HG03066 (cell line): ENCODE measurements at regions not wholly inside any gene's neighbourhood (a gene's known extent, or its start where the extent isn't known, plus 50 kb on each side); places are given as distances from the start of the nearest gene placed in this dataset.

Experiments used
- ATAC-seq: cut with Tn5 transposase; IDR thresholded peaks from one replicate; pipeline ENCODE4 v1.9.1; 2021; ENCODE audit warnings: low read depth; ENCODE audit not compliant: unreplicated experiment

DNA sequence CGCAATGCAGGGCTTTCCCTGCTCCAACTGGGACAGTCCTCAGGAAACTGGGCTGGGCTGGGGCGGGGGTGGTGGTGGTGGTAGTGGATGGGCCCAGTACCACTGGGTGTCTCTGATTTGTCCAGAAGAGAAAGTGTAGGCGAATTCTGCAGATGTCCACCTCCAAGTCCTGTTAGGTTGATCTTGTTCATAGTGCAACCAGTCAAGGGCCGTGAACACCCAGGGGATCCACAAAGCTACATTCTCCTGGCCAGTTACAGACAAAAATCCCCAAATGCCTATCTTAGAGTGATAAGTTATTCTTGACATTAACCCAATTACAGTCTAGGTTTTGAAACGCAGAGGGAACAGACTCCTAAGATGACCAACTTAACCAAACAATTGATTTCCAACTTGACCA is 97.5 kb upstream of the SHB start:
- no peak for ATAC-seq

DNA sequence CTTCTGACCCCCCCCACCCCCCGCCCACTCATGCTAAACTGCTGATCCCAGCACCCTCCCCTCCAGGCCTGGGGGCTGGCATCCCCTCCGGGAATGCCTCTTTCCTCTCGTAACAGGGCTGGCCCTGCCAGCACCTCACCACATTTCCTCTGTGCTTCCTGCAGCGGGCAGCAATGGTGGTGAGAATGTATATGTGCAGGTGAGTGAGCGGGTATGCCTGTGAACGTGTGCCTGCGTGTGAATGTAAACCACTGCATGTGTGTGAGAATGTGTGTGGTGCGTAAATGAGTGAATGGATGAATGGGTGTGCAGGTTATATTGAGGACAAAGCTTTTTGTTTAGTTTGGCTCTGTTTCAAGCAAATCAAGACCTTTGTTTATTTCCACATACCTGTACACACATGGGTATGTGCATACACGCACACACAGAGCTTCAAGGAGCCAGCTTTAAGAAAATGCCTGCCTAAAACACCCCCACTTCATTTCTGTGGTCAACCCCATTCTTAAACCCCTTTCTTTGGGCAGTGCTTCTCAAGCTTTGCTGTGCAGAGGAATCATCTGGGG is 95.7 kb upstream of the SHB start:
- no peak for ATAC-seq

DNA sequence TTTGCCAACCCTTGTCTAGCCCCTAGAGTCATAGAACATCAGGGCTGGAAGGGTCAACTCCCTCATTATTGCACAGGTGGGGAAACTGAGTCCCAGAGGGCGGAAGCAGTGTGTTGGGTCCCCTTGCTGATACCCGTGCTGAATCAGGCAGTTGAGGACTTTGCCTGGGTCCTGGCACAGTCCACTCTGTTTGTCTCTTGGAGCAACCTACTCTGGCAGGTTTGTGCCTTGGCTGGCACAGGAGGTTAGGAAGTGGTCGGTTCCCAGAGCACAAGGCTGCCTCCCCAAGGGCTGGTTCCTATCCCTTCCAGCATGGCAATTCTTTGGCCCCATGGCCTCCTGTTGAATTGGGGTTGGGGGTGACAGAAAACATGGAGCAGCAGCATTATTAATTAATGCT is 94.5 kb upstream of the SHB start:
- ATAC-seq = no peak

DNA sequence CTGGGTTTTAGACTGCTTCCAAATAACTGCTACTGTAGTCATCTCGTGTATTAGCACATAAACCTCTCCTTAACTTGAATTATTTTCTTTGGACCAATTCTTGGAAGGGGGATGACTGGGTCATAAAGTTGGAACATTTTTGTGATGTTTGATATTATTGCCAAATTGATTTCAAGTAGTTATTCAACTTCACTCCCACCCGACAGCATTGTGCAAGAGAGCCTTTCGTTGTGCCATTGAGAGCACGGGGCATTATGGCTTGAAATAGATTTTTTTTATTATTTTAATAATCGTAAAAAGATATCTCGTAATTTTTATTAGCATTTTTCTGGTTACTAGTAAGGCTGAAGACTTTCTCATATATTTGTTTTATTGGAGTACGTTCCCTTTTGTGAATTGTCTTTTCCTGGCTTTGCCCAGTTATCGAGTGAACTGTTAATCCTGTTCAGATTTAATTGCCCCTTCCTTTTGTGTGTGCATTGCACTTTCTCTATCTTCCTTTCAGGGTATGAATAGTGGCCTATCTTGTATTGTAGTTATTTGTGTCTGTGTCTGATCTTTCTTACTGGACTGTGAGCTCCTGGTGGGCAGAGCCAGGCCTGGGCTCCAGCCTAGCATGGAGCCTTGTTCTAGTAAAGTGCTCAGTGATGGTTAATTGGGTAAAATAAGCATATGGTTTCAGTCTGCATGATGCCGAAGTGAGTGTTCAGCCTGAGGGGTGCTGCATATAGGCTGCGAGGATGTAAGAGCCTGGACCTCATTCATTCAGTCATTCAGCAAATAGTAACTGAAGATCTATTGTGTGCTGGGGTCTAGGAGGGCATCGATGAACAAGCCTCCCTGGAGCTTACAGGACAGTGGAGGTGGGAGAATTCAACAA is 93.5 kb upstream of the SHB start:
- ATAC-seq = no peak

DNA sequence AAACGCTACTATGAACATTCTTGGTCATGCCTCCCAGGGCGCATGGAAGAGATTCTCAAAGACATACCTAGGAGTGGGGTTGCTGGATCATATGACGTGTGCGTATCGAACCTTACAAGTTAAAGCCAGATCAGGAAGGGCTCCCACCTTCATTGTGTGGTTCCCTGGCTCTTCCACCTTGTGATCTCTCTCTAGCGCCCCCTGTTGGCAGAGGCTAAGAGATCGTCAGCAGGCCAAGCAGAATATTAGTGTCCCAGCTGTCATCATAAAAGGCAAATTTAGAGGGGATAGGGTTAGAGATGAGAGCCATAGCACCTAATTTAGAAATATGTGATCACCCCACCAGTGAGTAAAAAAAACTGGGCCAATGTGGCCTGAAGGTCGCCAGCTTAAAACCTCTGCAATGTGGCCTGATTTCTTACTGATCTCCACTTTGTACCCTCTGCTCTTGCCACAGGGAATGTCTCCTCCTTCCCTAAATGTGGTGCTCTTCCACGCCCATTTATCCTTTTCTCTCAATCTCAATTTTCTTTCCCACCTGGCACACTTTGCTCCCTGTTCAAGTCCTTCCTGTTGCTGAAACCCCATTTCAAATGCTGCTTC is 91.7 kb upstream of the SHB start:
- ATAC-seq = no peak

DNA sequence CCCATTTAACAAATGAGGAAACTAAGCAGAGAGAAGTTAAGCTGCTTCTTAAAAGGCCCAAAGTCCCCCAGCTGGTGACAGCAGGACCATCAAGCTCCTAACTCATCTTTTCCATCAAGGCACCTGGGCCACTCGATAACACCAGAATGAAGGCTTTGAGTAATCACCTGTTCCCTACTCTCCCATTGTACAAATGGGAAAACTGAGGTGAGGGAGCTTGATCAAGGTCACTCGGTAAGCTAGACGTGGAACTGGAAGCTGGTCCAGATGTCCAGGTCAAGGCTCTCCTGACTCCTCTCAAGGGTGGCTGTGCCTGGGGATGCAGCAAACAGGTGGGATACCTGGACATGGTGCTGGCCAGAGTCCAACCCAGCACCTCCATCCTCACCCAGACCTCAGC is 90.6 kb upstream of the SHB start:
- ATAC-seq = no peak

DNA sequence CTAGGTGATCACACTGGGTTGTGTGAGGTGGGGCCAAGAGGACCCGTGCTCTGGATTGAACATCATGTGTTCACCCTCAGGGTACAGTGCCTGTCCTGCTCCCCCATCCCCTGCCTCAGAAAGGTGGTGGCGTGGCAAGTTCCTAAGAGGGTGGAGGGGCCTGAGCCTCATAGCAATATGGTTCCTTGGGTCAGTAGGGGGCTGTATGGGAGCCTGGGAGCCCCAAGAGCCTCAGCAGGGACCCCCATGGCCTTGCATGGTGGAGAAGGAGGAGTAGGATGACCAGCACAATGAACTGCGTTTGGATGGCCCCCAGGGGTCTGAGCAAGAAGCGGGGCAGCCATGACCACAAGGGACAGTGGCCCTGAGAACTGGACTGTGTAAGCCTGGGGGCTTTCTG is 89.6 kb upstream of the SHB start:
- no peak for ATAC-seq

DNA sequence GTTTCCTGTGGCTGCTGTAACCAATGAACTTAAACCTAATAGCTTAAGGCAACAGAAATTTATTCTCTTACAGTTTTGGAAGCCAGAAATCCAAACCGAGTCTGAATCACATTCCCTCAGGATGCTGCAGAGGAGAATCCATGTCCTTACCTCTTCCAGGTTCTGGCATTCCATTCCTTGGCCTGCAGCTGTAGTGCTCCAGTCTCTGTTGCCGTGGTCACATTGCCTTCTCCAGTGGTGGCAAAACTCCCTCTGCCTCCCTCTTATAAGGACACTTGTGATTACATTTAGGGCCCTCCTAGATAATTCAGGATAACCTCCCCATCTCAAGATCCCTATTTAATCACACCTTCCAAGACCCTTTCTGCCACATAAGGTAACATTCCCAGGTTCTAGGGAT is 88.7 kb upstream of the SHB start:
- ATAC-seq = no peak

DNA sequence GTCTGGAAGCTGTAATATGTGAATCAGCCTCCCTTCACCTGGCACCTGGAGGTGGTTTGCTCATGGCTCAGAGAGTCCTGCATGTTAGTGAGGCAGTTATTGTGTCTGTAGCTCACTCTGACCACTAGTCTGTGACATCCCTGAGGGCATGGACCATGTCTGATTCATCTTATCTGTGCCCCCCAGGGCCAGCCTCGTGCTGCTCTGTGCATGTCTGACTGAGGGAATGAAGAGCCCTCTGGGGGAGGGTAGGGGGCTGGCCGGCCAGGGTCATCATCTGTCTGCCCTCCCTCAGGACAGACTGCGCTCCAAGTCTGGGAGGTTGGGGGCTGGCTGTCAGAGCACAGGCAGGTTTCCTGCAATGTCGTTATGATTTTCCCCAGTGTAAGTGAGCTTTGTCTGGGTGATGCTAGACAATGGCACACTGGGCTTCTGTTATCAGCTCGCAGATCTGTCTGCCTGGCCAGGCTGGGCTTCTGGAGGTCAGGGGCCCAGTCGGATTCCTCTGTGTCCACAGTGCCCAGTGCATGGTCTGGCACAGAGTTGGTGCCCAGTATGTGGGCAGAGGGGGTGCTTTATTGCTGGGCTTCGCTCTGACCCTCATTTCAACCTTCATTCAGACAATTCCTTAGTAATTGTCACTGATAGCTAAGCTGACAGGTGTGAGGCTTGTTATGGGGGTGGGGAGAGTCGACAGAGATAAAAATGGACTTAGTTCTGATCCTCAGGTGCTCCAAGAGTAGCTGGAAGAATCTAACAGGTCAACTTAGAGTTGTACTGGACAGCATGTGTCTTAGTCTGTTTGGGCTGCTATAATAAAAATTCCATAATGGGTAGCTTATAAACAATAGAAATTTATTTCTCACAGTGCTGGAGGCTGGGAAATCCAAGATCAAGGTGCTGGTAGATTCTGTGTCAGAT is 85.7 kb upstream of the SHB start:
- ATAC-seq = no peak

DNA sequence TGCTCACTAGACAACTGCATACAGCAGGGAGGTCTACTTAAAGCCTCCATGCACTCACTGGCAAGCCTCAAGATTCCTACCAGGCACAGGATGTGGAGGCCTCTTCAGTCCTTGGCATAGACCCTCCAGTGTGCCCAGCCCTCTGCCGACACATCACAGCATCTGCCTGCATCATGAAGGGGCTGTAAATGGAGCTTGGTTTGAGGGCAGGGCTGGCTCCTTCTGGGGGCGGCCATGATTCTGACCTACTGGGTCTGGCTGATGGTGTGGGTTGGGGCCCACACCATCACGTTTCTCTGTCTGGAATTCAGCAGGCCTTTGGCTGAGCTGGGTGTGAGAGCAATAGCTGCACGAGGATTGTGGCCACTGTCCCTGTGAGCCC is 84.9 kb upstream of the SHB start:
- ATAC-seq = no peak

DNA sequence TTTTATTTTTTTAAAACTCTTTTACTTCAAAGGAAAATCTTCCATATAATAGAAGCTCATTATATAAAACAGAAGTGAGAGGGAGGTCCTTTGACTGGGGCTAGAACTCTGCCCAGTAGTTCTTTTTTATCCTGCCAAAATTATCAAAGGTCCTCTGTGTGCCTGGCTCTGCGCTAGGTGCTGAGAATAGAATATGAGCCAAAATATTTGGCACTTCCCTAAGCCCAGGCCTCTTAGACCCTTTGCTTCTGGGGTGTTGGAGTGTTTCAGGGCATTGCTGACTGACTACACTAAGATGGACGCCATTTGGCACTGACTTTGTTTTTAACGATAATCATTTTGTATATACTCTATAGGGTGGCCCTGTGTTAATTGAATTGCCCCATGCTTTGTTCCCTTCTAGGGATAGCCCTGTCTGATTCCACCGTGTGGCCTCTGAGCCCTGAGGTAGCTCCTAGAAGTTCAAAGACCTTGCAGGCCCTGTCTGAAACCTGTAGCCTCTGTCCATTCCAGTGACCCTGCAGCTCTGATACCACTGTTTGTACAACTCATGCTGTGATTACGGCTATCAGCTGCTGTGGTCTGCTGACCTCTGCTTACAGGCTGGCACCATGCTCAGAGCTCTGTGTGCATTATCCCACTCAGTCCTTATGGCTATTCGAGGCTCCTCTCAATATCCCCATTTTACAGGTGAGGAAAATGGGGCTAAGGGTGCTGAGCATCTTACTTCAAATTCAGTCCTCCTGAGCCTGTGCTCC is 84.3 kb upstream of the SHB start:
- no peak for ATAC-seq

DNA sequence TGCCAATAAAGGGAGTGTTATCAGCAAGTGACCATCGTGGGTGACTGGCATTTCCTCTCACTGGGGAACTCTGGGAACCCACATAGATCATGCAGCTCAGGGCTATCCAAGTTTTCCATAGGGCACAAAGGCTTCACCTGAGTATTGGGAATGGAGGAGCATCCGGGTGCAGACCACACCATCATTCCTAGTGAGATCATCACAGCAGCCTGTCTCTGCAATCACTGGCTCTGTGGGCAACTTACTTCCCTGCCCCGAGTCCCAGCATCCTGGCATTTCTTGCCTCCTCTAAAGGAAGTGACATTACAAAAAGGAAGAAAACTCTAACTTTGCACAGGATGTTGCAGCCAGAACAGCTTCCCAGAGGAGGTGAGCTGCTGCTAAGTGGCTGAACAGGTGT is 80.6 kb upstream of the SHB start:
- ATAC-seq = no peak

DNA sequence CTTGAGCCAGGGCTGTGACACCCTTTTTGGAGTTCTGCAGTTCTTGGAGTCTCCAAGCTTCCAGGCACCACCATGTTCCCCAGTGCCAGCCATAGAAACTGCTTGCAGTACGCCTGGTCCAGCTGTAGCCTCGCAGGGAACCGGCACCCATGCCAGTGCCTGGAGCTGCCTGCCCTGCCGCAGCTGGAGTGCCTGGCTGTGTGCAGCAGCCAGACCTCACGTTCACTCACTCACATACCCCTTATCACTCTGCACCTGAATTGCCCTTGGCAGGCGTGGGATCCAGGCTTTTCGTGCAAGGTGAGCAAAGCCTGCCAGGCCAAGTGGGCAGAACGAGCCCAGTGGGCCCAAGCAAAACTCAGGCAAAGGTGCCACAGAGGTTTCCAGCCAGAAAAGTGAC is 77.8 kb upstream of the SHB start:
- ATAC-seq = no peak

DNA sequence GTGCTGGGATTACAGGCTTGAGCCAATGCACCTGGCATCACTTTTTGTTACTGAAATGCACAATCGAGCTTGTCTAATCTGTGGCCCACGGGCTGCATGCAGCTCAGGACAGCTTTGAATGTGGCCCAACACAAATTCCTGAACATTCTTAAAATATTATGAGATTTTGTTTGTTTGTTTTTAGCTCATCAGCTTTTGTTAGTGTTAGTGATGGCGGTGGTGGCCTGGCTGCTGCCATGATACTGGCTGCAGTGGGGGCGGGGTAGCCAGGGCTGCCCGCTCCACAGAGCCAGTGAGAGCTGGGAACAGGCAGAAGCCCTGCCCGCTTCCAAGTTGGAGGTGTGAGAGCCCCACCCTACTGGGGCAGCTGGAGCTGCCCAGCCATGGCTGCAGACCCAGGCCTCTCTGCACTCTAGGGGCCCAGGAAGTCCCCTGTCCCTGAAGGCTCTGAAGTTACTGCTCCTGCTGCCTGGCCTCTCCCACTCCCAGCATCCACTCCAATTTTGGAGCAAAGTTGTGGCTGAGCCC is 76.6 kb upstream of the SHB start:
- ATAC-seq = no peak

DNA sequence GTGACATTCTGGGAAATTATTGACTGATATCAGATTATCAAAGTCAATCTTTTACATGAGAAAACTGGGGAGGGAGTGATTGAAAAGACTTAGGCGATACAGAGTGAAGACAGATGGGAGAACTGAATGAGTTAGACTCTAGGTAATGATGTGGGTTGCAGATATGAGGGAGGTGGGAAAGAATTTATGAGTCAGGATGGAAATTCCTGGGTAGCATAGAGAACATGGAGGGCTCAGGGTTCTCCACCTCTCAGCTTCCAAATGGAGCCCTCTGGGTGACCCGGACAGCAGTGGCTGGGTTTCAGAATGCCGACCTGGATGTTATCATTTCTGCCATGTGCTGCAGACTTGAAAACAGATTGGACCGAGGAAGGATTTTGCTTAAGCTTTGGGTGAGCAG is 75.4 kb upstream of the SHB start:
- ATAC-seq = no peak

DNA sequence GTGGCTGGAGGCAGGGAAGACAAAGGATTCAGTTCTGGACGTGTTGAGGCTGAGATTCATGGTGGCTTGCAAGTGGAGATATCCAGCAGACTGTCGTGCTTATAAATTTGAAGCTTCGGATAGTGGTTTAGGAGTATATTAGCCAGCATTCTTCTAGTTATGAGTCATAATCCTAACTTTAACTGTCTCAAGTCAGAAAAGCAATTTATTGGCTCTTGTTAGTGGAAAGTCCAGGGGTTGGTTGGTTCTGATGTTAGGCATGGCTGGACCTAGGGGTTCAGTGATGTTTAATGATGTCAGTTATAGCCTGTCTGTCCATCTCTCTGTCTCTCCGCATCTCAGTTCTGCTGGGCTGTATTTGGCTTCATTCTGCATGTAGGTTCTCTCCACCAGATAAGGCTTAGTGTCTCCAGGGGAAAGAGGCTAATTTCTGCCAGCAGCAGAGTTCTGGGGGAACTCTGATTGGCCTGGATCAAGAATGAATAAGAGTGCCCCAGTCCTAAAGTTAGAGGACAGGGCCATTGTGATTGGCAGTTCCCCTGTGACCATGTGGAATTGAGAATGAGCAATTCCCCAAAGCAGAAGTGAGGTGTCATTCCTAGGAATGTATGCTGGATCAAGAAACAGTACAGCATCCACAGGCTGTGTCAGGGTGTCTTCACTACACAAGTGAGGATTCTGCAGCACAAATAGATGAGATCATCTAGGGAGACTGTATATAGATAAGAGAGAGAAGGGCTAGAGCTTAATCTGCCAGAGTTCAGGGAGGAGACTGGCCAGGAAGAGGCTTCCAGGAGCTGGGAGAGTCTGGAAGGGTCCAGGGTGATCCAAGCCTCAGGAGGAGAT is 72.9 kb upstream of the SHB start:
- no peak for ATAC-seq

DNA sequence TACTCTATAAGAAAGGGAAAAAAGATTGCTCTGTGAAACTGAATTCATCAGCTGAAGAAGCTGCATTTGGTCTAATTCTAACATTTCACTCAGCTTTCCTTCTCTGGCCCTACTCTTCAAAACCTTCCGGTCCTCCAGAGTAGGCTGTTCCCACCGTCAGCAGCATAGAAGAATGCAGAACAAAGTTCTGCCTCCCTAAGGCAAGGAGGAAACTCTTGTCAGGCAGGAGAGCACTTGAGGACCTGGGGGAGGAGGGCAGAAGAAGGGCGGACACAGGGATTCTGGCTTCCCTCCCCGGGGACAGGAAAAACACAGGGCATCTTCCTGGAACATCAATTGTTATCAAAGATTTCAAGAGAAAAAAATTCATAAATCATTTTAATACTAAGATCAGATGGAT is 69.2 kb upstream of the SHB start:
- ATAC-seq = no peak

DNA sequence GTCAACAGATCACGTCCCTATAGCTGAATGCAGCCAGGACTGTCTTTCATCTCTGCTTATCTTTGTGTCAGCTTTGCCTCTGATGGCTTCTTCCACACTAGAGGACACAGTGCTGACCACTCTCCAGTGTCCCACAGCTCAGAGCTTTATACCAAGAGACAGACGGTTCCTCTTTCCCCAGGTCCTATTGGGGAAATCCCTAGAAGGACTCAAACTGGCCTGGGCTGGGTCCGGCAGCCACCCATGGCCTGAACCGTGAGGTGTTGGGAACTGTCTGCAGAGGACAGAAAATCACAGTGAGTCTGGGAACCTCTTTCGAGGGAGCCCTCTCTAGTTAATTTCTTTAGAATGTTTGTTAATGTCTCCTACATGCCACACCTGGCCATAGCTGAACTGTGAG is 68.3 kb upstream of the SHB start:
- ATAC-seq = no peak

DNA sequence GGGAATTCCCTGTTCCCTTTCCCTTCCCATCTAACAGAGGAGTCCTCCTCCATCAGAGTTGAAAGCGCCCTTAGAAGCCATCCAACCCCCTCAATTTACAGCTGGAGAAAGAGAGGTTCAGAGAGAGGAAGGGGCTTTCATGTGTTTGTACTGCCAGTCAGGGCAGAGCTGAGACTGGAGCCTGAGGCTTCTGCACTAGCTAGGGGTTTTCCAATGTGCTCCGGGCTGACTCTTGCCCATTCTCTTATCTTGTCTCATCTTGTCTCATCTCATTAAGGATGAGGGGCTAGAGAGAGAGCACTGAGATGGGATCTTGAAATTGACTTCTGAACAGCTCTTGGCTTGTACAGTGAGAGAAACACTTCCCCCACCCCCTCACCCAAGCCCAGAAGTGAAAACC is 67.4 kb upstream of the SHB start:
- ATAC-seq = no peak
